Activated T-cell treated with anti-CD3 and anti-CD28 coated beads for 48 hours (primary cell): ENCODE measurements at regions not wholly inside any gene's neighbourhood (a gene's known extent, or its start where the extent isn't known, plus 50 kb on each side); places are given as distances from the start of the nearest gene placed in this dataset.
"Not testable (repeated sequence)": the region's sequence is repeated elsewhere in the genome, so short reads cannot be mapped to it uniquely, and the experiment has no call there.

Experiments
- DNase-seq: peaks from one replicate; pipeline ENCODE4 v3.0.0-alpha.2; 2020; ENCODE audit warnings: low read depth

GRCh38 chr14:83711046-83711445, 1818.9 kb upstream of the FLRT2 start:
- no peak for DNase-seq

GRCh38 chr14:83712418-83713129, 1817.4 kb upstream of the FLRT2 start:
- no peak for DNase-seq

DNA sequence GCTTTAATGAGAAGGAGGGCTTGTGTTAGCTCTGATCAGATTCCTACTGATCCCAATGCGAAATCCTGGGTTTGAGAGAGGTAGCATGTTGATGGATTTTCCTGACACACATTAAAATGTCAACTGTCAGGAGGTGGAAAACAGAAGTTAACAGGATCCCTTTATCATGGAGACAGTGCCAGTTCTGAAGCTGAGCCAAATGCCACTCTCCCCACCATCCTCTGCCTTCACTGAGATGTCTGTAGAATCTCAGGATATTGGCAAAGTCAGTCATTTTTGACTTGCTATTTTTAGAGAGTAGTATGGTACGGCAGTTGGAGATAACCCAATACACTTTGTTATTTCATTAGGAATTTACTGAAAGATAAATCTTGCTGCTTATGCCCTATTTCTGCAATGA, 1816.2 kb upstream of the FLRT2 start:
- DNase-seq = no peak

- no peak for DNase-seq
These were observed 1815.8 kb upstream of the FLRT2 start for GRCh38 chr14:83714151-83714550.

- DNase-seq = not testable (repeated sequence)
These were observed 1810.5 kb upstream of the FLRT2 start for GRCh38 chr14:83719435-83719834.

- no peak for DNase-seq
These were observed 1796.3 kb upstream of the FLRT2 start for GRCh38 chr14:83733670-83734069.

DNA sequence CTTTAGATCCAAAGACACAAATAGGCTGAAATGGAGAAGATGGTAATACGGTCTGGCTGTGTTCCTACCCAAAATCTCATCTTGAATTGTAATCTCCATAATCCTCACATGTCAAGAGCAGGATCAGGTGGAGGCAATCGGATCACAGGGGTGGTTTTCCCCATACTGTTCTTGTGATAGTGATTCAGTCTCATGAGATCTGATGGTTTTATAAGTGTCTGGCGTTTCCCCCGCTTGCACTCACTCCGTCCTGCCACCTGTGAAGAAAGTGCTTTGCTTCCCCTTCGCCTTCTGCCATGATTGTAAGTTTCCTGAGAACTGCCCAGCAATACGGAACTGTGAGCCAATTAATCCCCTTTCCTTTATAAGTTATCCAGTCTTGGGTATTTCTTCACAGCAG, 1795.5 kb upstream of the FLRT2 start:
- DNase-seq = no peak

GRCh38 chr14:83741269-83741668, 1788.7 kb upstream of the FLRT2 start:
- no peak for DNase-seq

DNA sequence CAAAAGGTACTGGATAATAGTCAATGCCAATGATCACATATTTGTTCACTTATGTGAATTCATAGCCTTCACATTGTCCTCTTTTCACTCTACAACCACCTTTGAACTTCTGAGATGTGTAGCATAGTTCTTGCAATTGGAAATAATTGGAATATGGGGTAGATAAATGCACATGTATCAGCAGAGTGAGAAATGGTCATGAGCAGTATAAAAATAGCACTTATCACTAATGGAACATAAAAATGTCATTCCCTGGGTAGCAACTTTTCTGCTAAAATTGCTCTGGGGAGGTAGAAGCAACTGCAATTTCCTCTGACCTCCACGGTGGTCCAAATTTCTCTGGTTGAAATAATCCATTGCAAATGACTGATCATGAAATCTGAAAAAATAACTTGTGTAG, 1785.7 kb upstream of the FLRT2 start:
- no peak for DNase-seq

- DNase-seq = no peak
These were observed 1785.1 kb upstream of the FLRT2 start for GRCh38 chr14:83744891-83745290.

DNA sequence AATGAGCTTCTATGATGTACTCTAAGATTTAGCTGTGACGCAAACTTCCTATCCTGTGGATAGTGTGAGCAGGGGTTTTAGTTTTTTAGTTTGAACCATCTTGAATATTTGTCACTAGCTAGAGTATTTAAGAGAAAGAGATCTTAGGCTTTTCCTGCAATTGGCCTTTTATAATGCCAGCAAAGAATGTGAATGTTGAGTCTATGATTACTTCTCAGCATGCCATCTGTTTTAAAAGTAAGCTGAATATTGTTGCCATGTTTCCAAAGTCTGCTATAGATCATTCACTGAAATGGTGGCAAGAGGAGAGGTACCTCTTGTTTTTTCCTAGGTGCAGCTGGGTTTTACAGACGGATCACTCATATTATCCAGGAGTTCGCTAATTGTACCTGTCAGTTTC, 1783.6 kb upstream of the FLRT2 start:
- DNase-seq = no peak

- no peak for DNase-seq
These were observed 1772.0 kb upstream of the FLRT2 start for GRCh38 chr14:83757916-83758315.

DNA sequence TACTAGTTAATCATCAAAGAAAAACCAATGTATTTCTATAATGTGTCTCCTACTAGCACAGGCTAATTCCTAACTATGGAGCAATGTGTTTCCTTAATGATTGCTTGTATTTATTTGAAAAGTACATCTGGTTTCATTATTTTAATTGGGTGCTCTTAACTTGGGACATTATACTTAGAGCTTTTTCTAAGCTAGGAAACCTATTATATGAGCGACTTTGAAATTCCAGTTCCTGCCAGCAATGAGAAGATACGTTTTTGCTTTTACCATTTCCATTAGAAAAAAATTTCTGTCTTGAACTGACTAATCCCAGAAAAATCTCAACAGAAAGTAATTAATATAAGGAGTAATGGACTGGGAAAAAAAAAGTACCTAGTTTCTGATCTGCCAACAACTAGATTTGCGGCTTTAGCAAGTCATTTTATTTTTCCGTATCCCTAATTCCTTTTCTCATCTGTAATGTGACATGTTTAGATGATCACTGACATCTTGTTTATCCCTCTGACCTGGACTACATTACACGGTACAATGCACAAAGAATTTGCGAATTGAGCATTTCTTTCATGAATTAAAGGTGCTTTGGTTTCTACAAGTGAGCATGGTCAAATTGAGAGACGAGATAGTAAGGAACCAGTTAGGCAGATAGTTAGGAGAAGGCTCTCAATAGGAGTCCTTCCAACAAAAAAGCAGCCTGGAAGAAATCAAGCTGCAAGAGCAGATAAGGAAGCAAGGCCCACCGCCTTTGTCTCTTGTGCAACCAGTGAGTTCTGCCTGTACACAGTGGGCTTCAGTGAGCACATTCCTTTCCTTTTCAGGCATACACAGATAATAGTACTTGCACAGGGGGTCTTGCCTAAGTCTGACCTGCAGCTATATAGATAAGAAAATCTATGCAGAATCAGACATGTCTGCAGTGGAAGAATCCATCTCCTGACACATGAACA, 1765.0 kb upstream of the FLRT2 start:
- no peak for DNase-seq

GRCh38 chr14:83777516-83777915, 1752.4 kb upstream of the FLRT2 start:
- no peak for DNase-seq

GRCh38 chr14:83779266-83779665, 1750.7 kb upstream of the FLRT2 start:
- DNase-seq = no peak

GRCh38 chr14:83780321-83780720, 1749.6 kb upstream of the FLRT2 start:
- DNase-seq = no peak

DNA sequence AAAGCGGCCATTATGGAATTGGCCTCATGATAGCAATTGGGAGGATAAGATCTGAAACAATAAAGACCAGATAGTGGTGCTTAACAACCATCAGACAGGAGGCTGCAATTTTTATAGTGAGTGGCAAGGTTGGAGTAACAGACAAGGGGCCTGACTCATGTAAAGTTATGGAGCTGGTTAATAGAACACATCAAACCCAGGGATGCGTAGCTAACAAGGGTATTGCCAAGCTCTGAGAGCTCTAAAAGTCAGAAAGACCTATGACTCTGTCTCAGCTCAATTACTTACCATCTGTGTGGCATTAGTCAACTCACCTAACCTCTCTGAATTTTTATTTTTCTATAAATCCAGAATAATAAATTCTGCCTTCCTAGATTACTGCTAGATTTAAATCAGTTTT, 1731.5 kb upstream of the FLRT2 start:
- no peak for DNase-seq

DNA sequence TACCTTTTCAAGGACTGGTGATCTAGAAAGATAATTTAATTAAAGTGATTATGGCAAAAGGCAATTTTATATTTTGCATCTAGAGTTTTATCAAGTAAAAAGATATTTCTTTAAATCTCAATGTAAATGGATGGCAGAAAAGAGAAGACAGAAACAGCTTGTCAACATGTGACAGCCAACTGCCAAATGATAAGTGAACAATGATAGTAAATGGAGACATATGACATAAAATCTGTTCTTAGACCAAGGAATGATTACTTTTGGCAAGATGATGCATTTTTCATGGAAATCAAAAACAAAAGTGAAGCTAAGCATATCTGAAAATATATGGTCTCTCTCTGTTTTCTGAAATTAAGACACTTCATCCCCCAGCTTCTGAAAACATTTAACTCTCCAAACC, 1730.7 kb upstream of the FLRT2 start:
- DNase-seq = no peak

- no peak for DNase-seq
These were observed 1715.0 kb upstream of the FLRT2 start for GRCh38 chr14:83814896-83815295.

DNA sequence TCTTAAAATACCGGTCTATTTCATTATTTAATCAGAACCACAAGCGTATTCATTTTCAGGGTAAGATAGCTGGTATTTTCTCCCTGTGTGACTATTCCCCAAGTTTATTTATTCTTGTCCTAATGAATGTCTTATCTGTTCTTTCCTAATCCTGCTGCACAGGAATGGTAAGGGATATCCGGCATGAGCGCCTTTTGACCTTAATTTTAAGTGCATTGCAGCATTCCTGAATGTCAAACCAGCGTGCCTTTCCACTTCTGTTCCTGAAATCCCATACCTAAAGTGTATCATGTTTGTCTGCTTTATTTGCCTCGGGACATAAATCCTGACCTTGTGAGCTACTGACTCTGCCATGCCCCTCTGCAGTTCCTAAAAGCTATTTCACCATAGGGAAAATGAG, 1713.2 kb upstream of the FLRT2 start:
- no peak for DNase-seq

GRCh38 chr14:83825843-83826242, 1704.1 kb upstream of the FLRT2 start:
- no peak for DNase-seq

- no peak for DNase-seq
These were observed 1703.1 kb upstream of the FLRT2 start for GRCh38 chr14:83826838-83827237.

DNA sequence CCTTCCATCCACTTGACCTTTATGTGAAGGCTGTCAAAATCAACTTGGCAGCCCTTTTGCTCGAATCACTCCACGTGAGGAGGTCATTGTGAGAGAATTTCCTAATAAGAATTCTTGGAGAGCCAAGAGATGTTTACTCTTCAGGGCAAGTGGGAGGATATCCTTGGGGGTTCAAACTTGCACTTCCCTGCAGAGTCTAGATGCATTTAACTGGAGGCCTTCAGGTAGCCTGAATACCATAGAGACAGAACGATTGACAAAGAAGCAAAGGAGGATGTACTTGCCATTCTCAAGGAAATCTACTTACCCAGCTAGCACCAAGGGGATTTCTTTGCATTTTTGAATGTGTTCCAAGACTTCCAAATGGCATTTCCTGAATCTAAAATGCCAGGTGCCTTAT, 1702.6 kb upstream of the FLRT2 start:
- DNase-seq = no peak
